GM12872 (cell line): ENCODE measurements at regions not wholly inside any gene's neighbourhood (a gene's known extent, or its start where the extent isn't known, plus 50 kb on each side); places are given as distances from the start of the nearest gene placed in this dataset.

Source experiments
- TF ChIP-seq, protein P1 (sequence below): IDR thresholded peaks from 3 replicates; pipeline ENCODE4 v1.5.1; 2011; ENCODE audit warnings: low read depth, mild to moderate bottlenecking, low read length, moderate library complexity; ENCODE audit not compliant: insufficient read depth

- TF ChIP-seq, protein P1, sequence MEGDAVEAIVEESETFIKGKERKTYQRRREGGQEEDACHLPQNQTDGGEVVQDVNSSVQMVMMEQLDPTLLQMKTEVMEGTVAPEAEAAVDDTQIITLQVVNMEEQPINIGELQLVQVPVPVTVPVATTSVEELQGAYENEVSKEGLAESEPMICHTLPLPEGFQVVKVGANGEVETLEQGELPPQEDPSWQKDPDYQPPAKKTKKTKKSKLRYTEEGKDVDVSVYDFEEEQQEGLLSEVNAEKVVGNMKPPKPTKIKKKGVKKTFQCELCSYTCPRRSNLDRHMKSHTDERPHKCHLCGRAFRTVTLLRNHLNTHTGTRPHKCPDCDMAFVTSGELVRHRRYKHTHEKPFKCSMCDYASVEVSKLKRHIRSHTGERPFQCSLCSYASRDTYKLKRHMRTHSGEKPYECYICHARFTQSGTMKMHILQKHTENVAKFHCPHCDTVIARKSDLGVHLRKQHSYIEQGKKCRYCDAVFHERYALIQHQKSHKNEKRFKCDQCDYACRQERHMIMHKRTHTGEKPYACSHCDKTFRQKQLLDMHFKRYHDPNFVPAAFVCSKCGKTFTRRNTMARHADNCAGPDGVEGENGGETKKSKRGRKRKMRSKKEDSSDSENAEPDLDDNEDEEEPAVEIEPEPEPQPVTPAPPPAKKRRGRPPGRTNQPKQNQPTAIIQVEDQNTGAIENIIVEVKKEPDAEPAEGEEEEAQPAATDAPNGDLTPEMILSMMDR, result no peak
Measured at GRCh38 chr2:176427549-176427948, 158.3 kb downstream of the MTX2 start.

GRCh38 chr2:176432434-176432833, 163.2 kb downstream of the MTX2 start:
- TF ChIP-seq, protein P1, result no peak

GRCh38 chr2:176435729-176436128, 166.5 kb downstream of the MTX2 start:
- TF ChIP-seq, protein P1, result no peak

- TF ChIP-seq, protein P1, result no peak
Measured at GRCh38 chr2:176443946-176444345, 174.7 kb downstream of the MTX2 start.

DNA sequence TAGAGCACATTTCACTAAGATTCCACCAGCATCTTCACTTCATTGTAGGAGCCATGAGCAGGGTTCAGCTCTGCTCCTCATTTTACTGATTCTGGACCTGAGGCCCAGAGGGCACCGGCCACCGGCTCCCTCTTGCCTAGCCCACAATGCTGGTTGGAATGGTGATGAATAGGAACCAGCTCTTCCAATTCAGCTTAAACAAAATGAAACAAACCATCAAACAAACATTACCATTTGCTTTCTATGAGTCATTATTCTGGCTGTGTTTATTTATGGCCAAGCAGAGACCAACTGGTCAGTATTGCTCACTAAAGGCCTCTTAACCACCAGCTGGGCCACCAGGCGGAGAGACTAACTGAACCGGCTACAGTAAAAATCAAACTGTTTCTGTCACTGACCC, 176.7 kb downstream of the MTX2 start:
- TF ChIP-seq, protein P1, result no peak

- TF ChIP-seq, protein P1, result no peak
Measured at GRCh38 chr2:176446718-176447414, 177.6 kb downstream of the MTX2 start.

DNA sequence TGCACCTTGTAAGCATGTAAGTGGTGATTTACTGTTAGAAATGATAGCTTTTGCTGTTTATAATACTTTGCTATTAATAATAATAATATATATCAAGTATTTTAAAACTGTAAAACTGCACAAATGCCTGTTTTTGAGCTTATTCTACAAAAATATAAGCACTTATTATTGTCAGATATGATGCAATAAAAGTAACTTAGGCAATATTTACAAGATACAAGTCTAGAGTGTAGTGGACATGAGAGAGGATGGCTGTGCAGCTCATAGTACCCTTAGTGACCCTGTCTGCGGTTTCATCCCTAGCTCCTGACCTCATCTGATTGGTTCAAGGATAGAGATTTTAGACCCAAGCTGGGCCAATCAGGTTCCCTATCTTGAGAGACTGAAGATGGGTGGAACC, 178.4 kb downstream of the MTX2 start:
- TF ChIP-seq, protein P1, result no peak
